ENCODE measurements at regions not wholly inside any gene's neighbourhood (a gene's known extent, or its start where the extent isn't known, plus 50 kb on each side); places are given as distances from the start of the nearest gene placed in this dataset.

- peaks cover 2 to 54% (median 35%) of the 10 kb centered on the region in 4 donors for H3K4me1 ChIP-seq (ENCODE audit: control insufficient read depth in 4 of 4, insufficient read depth in 4 of 4, low read length in 3 of 4)
- H3K27ac ChIP-seq (ENCODE audit: low read depth in 1 of 2, low read length in 2 of 2) = peak overlapping the region; percentile 71
- no peak overlapping the region for H3K9ac ChIP-seq (ENCODE audit: low read depth in 1 of 2, low read length in 2 of 2)
- 88% methylated on average over 2 of the region's 2 CpGs for WGBS
- H3K9me3 ChIP-seq (ENCODE audit: control insufficient read depth in 4 of 4, low read length in 3 of 4) = no peaks in the 10 kb centered on the region
- no peak overlapping the region for H3K4me3 ChIP-seq (ENCODE audit: low read depth in 1 of 3, low read length in 3 of 3)
- no peak for DNase-seq (ENCODE audit: low spot score)
- TF ChIP-seq MAX (IDR thresholded peaks at IDR 0.05) (no peak), HNF4A (conservative IDR thresholded peaks at IDR 0.05) (no peak), NR2F2 (IDR thresholded peaks at IDR 0.05) (no peak), FOXA1 (IDR thresholded peaks at IDR 0.05) (no peak), JUND (IDR thresholded peaks at IDR 0.05) (no peak), YY1 (IDR thresholded peaks at IDR 0.05) (no peak), ZBTB33 (IDR thresholded peaks at IDR 0.05) (no peak), ATF3 (IDR thresholded peaks at IDR 0.05) (no peak), CTCF (IDR thresholded peaks at IDR 0.05; ENCODE audit: low read depth, low read length, missing input control) (no peak), FOXA2 (IDR thresholded peaks at IDR 0.05) (no peak), EGR1 (IDR thresholded peaks at IDR 0.05; ENCODE audit: low read depth in 2 of 2) (no peak)
- no peaks in the 10 kb centered on the region for H3K27me3 ChIP-seq (ENCODE audit: control insufficient read depth in 4 of 4, insufficient read depth in 4 of 4, low read length in 3 of 4)
- no peaks in the 10 kb centered on the region for H3K36me3 ChIP-seq (ENCODE audit: control insufficient read depth in 4 of 4, insufficient read depth in 3 of 4, low read depth in 1 of 4, low read length in 3 of 4)
Measured at GRCh38 chr16:9546438-9546786, 455.0 kb downstream of the HAPSTR1 start.

- H3K27ac ChIP-seq (ENCODE audit: low read depth in 1 of 2, low read length in 2 of 2) = no peak overlapping the region
- DNase-seq (ENCODE audit: low spot score) = no peak
- H3K4me1 ChIP-seq (ENCODE audit: control insufficient read depth in 4 of 4, insufficient read depth in 4 of 4, low read length in 3 of 4) = peaks cover 0 to 34% (median 23%) of the 10 kb centered on the region in 4 donors
- 67% methylated on average over 5 of the region's 5 CpGs for WGBS
- no peak for TF ChIP-seq MAX (IDR thresholded peaks at IDR 0.05)
- TF ChIP-seq HNF4A (conservative IDR thresholded peaks at IDR 0.05) = no peak
- no peak for TF ChIP-seq REST (IDR thresholded peaks at IDR 0.05)
- no peak for TF ChIP-seq ATF3 (IDR thresholded peaks at IDR 0.05)
- TF ChIP-seq GABPA (IDR thresholded peaks at IDR 0.05 in 1 of 2, conservative IDR thresholded peaks at IDR 0.05 in 1 of 2) = no peak
- H3K9me3 ChIP-seq (ENCODE audit: control insufficient read depth in 4 of 4, low read length in 3 of 4) = no peaks in the 10 kb centered on the region
- H3K9ac ChIP-seq (ENCODE audit: low read depth in 1 of 2, low read length in 2 of 2) = no peak overlapping the region
- no peaks in the 10 kb centered on the region for H3K36me3 ChIP-seq (ENCODE audit: control insufficient read depth in 4 of 4, insufficient read depth in 3 of 4, low read depth in 1 of 4, low read length in 3 of 4)
- no peak overlapping the region for H3K4me3 ChIP-seq (ENCODE audit: low read depth in 1 of 3, low read length in 3 of 3)
- no peaks in the 10 kb centered on the region for H3K27me3 ChIP-seq (ENCODE audit: control insufficient read depth in 4 of 4, insufficient read depth in 4 of 4, low read length in 3 of 4)
Measured at GRCh38 chr16:9549487-9549886, 458.0 kb downstream of the HAPSTR1 start.

All from liver (tissue), 8 donors.